ENCODE measurements at regions not wholly inside any gene's neighbourhood (a gene's known extent, or its start where the extent isn't known, plus 50 kb on each side); places are given as distances from the start of the nearest gene placed in this dataset.

DNA sequence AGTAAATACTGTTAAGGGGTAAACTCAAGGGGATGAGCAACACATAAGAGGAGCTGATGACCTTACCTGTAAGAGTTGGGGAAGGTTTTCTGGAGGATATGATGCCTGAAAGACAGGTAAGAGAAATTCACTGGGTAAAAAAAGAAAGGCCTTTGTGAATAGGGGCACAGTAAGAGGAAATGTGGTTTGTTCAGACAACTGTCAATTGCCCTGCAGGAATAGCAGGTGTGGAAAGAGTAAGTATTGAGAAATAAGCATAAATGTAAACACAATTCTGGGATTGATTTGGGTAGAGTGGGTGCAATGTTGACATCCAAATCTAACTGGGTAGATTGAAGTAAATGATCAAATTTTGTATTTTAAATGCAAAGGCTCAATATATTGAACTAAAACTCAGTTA is 670.0 kb downstream of the DHX35 start:
- ATAC-seq (ENCODE audit: poor library complexity), result no peak
- TF ChIP-seq, protein P1, sequence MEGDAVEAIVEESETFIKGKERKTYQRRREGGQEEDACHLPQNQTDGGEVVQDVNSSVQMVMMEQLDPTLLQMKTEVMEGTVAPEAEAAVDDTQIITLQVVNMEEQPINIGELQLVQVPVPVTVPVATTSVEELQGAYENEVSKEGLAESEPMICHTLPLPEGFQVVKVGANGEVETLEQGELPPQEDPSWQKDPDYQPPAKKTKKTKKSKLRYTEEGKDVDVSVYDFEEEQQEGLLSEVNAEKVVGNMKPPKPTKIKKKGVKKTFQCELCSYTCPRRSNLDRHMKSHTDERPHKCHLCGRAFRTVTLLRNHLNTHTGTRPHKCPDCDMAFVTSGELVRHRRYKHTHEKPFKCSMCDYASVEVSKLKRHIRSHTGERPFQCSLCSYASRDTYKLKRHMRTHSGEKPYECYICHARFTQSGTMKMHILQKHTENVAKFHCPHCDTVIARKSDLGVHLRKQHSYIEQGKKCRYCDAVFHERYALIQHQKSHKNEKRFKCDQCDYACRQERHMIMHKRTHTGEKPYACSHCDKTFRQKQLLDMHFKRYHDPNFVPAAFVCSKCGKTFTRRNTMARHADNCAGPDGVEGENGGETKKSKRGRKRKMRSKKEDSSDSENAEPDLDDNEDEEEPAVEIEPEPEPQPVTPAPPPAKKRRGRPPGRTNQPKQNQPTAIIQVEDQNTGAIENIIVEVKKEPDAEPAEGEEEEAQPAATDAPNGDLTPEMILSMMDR (IDR thresholded peaks at IDR 0.05), result no peak
- no peak for DNase-seq
- no peak overlapping the region for H3K27ac ChIP-seq (ENCODE audit: low read depth in 1 of 2, low read length in 2 of 2)
- no peaks in the 10 kb centered on the region for H3K36me3 ChIP-seq (ENCODE audit: insufficient read depth, low read length)
- peaks cover 0 to 8% of the 10 kb centered on the region in 2 experiments for H3K9me3 ChIP-seq (ENCODE audit: control insufficient read depth in 1 of 2, insufficient read depth in 1 of 2, low read length in 2 of 2)
- H3K27me3 ChIP-seq (ENCODE audit: control insufficient read depth in 1 of 2, insufficient read depth in 2 of 2, low read length in 2 of 2), result no peaks in the 10 kb centered on the region
- intact Hi-C loops (cut with DNase I, micrococcal nuclease), result no loop called here
- Mint-ChIP-seq H3K4me3 (no peak overlapping the region), H3K9me3 (no peaks in the 10 kb centered on the region), H3K27me3 (no peaks in the 10 kb centered on the region), H3K27ac (no peak overlapping the region), H3K36me3 (ENCODE audit: low read depth) (no peaks in the 10 kb centered on the region), H3K4me1 (ENCODE audit: low read depth) (no peaks in the 10 kb centered on the region)
- POLR2A ChIA-PET, result no interaction called here
- H3K4me3 ChIP-seq (ENCODE audit: low read length), result no peak overlapping the region
- no peaks in the 10 kb centered on the region for H3K4me1 ChIP-seq (ENCODE audit: insufficient read depth, low read length)
- CTCF ChIA-PET, result no interaction called here

DNA sequence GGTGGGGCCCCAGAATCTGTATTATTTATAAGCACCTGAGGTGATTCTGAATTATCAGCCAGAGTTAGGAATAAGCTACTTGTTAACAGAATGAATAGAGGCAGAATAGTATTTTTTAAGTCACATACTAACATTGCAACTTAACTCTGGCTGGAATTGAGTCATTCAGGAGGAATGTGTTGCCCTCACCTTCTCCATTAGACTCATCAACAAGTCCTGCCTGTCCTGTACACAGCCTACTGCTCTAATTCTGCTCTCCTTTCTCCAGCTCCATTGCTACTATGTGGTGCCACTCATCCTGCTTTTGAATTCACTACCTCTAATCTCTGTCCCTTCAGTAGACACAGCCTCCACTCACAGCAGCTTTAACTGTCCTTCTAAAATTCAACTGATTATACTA is 669.4 kb downstream of the DHX35 start:
- DNase-seq (no peak), ATAC-seq (ENCODE audit: poor library complexity) (no peak)
- Histone ChIP-seq H3K9me3 (ENCODE audit: control insufficient read depth in 1 of 2, insufficient read depth in 1 of 2, low read length in 2 of 2) (peaks cover 0 to 8% of the 10 kb centered on the region in 2 experiments), H3K27me3 (ENCODE audit: control insufficient read depth in 1 of 2, insufficient read depth in 2 of 2, low read length in 2 of 2) (no peaks in the 10 kb centered on the region), H3K36me3 (ENCODE audit: insufficient read depth, low read length) (no peaks in the 10 kb centered on the region), H3K27ac (ENCODE audit: low read depth in 1 of 2, low read length in 2 of 2) (no peak overlapping the region), H3K4me3 (ENCODE audit: low read length) (no peak overlapping the region), H3K4me1 (ENCODE audit: insufficient read depth, low read length) (no peaks in the 10 kb centered on the region)
- no peak overlapping the region for H3K27ac Mint-ChIP-seq
- TF ChIP-seq, protein P1 (IDR thresholded peaks at IDR 0.05), result no peak
- ChIA-PET CTCF (no interaction called here), POLR2A (no interaction called here)
- no peaks in the 10 kb centered on the region for H3K36me3 Mint-ChIP-seq (ENCODE audit: low read depth)
- no peaks in the 10 kb centered on the region for H3K9me3 Mint-ChIP-seq
- no peak overlapping the region for H3K4me3 Mint-ChIP-seq
- no peaks in the 10 kb centered on the region for H3K27me3 Mint-ChIP-seq
- H3K4me1 Mint-ChIP-seq (ENCODE audit: low read depth), result no peaks in the 10 kb centered on the region
- intact Hi-C loops (cut with DNase I, micrococcal nuclease), result no loop called here

DNA sequence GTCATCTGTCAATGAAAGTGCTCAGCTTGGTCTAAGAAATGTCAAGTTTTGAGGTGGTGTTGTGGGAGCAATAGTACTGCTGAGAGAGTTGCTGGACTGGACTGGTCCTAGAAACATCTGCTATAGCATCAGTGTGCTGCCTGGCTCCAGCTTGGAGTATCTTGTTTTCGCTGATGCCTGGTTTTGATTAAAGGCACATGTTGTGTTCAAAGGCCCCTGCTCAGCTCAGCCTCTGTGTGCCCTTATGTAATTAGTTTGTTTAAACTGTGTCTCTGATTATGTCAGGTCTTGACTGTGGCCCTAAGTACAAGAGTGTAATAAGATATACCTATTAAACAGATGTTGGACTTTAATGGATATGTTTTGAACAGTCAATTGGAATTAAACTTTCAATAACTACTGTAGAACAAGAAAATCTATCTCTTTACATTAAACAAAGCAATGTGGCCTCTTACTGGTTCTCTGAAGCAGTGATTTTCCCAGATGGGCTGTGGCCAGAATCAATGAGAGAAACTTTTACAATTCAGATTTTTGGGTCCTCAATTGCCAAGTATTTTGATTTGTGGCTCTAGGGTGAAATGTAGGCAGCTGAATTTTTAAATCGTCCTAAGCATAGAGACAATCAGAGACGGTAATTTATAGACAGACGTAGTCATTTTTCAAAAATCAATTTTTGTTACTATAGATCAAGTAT is 668.2 kb downstream of the DHX35 start:
- Histone ChIP-seq H3K27me3 (ENCODE audit: control insufficient read depth in 1 of 2, insufficient read depth in 2 of 2, low read length in 2 of 2) (no peaks in the 10 kb centered on the region), H3K4me1 (ENCODE audit: insufficient read depth, low read length) (no peaks in the 10 kb centered on the region), H3K4me3 (ENCODE audit: low read length) (no peak overlapping the region), H3K36me3 (ENCODE audit: insufficient read depth, low read length) (no peaks in the 10 kb centered on the region), H3K9me3 (ENCODE audit: control insufficient read depth in 1 of 2, insufficient read depth in 1 of 2, low read length in 2 of 2) (peaks cover 0 to 4% of the 10 kb centered on the region in 2 experiments), H3K27ac (ENCODE audit: low read depth in 1 of 2, low read length in 2 of 2) (no peak overlapping the region)
- H3K27me3 Mint-ChIP-seq, result no peaks in the 10 kb centered on the region
- intact Hi-C loops (cut with DNase I, micrococcal nuclease), result no loop called here
- no peak overlapping the region for H3K4me3 Mint-ChIP-seq
- ATAC-seq (ENCODE audit: poor library complexity), result no peak
- H3K9me3 Mint-ChIP-seq, result no peaks in the 10 kb centered on the region
- H3K4me1 Mint-ChIP-seq (ENCODE audit: low read depth), result no peaks in the 10 kb centered on the region
- POLR2A ChIA-PET, result no interaction called here
- TF ChIP-seq, protein P1 (IDR thresholded peaks at IDR 0.05), result no peak
- DNase-seq, result no peak
- H3K27ac Mint-ChIP-seq, result no peak overlapping the region
- no peaks in the 10 kb centered on the region for H3K36me3 Mint-ChIP-seq (ENCODE audit: low read depth)
- CTCF ChIA-PET, result no interaction called here
